ENCODE measurements at regions not wholly inside any gene's neighbourhood (a gene's known extent, or its start where the extent isn't known, plus 50 kb on each side); places are given as distances from the start of the nearest gene placed in this dataset.

GRCh38 chr1:63033211-63033610 lies 249.3 kb downstream of the ATG4C start:
- TF ChIP-seq, protein P1, sequence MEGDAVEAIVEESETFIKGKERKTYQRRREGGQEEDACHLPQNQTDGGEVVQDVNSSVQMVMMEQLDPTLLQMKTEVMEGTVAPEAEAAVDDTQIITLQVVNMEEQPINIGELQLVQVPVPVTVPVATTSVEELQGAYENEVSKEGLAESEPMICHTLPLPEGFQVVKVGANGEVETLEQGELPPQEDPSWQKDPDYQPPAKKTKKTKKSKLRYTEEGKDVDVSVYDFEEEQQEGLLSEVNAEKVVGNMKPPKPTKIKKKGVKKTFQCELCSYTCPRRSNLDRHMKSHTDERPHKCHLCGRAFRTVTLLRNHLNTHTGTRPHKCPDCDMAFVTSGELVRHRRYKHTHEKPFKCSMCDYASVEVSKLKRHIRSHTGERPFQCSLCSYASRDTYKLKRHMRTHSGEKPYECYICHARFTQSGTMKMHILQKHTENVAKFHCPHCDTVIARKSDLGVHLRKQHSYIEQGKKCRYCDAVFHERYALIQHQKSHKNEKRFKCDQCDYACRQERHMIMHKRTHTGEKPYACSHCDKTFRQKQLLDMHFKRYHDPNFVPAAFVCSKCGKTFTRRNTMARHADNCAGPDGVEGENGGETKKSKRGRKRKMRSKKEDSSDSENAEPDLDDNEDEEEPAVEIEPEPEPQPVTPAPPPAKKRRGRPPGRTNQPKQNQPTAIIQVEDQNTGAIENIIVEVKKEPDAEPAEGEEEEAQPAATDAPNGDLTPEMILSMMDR (IDR thresholded peaks at IDR 0.05) = no peak
- Histone ChIP-seq H3K27me3 (no peaks in the 10 kb centered on the region), H3K36me3 (no peaks in the 10 kb centered on the region), H3K27ac (no peak overlapping the region), H3K9me3 (no peaks in the 10 kb centered on the region), H3K9ac (ENCODE audit: low read depth in 2 of 2, low read length in 2 of 2) (no peak overlapping the region), H3K4me1 (no peaks in the 10 kb centered on the region), H3K4me3 (no peak overlapping the region)
- DNase-seq = no peak
- intact Hi-C loops (cut with DNase I) = no loop called here

DNA sequence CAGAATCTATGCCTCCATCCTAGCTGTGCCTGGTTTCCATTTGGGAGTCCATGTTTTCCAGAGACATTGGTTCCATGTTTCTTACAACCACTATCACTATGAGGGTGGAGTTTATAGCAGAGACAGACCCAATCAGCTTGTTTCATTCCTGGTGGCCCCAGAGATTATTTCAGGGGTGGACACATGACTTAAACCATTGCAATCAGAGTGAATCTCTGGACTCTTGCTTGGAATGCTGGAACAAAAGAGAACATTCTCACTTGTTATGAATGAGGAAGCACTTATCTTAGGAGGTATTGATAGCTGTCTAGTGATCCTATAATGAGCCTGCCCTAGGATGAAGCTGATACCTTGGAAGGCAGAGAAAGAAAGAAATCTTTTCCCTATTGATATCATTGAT lies 250.3 kb downstream of the ATG4C start:
- no peak overlapping the region for H3K9ac ChIP-seq (ENCODE audit: low read depth in 2 of 2, low read length in 2 of 2)
- DNase-seq = no peak
- H3K4me1 ChIP-seq = no peaks in the 10 kb centered on the region
- no peak overlapping the region for H3K27ac ChIP-seq
- H3K4me3 ChIP-seq = no peak overlapping the region
- TF ChIP-seq, protein P1 (IDR thresholded peaks at IDR 0.05) = no peak
- H3K36me3 ChIP-seq = no peaks in the 10 kb centered on the region
- H3K9me3 ChIP-seq = no peaks in the 10 kb centered on the region
- no peaks in the 10 kb centered on the region for H3K27me3 ChIP-seq
- intact Hi-C loops (cut with DNase I) = no loop called here

- no peaks in the 10 kb centered on the region for H3K27me3 ChIP-seq
- no peak overlapping the region for H3K9ac ChIP-seq (ENCODE audit: low read depth in 2 of 2, low read length in 2 of 2)
- intact Hi-C loops (cut with DNase I) = no loop called here
- TF ChIP-seq, protein P1 (IDR thresholded peaks at IDR 0.05) = no peak
- no peaks in the 10 kb centered on the region for H3K4me1 ChIP-seq
- no peak overlapping the region for H3K4me3 ChIP-seq
- no peak for DNase-seq
- H3K9me3 ChIP-seq = no peaks in the 10 kb centered on the region
- H3K27ac ChIP-seq = no peak overlapping the region
- no peaks in the 10 kb centered on the region for H3K36me3 ChIP-seq
These were observed 254.7 kb downstream of the ATG4C start for GRCh38 chr1:63038586-63038985.

DNA sequence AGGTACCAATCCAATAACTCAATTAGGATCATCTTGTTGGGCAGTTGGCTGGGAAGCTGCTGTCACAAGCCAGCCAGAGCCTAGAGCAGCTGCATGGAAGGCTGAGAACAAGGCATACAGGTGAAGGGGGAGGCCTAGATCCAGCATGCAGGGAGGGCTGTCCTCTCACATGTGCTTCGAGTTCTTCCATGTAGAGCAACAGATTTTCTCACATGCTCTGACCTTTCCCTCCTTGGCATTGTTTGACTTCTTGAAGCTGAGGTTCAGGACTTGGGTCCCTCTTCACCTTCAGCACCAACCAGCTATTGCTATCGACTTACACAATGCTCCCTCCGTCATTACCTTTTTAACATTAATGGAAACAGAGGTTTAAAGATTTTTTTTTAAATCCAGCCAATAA lies 257.7 kb downstream of the ATG4C start:
- TF ChIP-seq, protein P1 (IDR thresholded peaks at IDR 0.05) = no peak
- no peaks in the 10 kb centered on the region for H3K4me1 ChIP-seq
- H3K27ac ChIP-seq = no peak overlapping the region
- no peak overlapping the region for H3K4me3 ChIP-seq
- DNase-seq = no peak
- intact Hi-C loops (cut with DNase I) = no loop called here
- H3K9ac ChIP-seq (ENCODE audit: low read depth in 2 of 2, low read length in 2 of 2) = no peak overlapping the region
- no peaks in the 10 kb centered on the region for H3K9me3 ChIP-seq
- H3K36me3 ChIP-seq = no peaks in the 10 kb centered on the region
- H3K27me3 ChIP-seq = no peaks in the 10 kb centered on the region

- no peak overlapping the region for H3K9ac ChIP-seq (ENCODE audit: low read depth in 2 of 2, low read length in 2 of 2)
- intact Hi-C loops (cut with DNase I) = no loop called here
- no peaks in the 10 kb centered on the region for H3K9me3 ChIP-seq
- DNase-seq = no peak
- TF ChIP-seq, protein P1 (IDR thresholded peaks at IDR 0.05) = no peak
- no peak overlapping the region for H3K27ac ChIP-seq
- no peaks in the 10 kb centered on the region for H3K27me3 ChIP-seq
- no peaks in the 10 kb centered on the region for H3K36me3 ChIP-seq
- H3K4me1 ChIP-seq = no peaks in the 10 kb centered on the region
- no peak overlapping the region for H3K4me3 ChIP-seq
These were observed 258.3 kb downstream of the ATG4C start for GRCh38 chr1:63042278-63042677.

DNA sequence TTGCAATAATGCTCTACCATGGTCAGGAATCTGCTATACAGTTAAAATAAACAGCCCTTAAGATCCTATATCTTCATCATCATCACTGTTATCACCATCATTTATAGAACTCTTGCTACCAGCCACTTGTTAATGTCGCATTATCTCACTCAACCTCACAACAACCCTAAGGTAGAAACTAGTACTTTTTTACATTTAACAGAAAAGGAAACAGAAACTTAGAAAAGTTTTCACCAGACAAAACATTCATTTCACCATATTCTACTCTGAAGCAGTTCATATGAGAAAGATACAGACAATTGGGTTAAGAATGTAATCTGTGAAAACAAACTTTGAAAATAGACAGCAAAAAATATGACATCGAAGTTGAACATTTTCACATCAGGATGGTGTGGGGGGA lies 262.6 kb downstream of the ATG4C start:
- Histone ChIP-seq H3K27me3 (no peaks in the 10 kb centered on the region), H3K36me3 (no peaks in the 10 kb centered on the region), H3K9me3 (no peaks in the 10 kb centered on the region), H3K4me3 (no peak overlapping the region), H3K4me1 (no peaks in the 10 kb centered on the region), H3K9ac (ENCODE audit: low read depth in 2 of 2, low read length in 2 of 2) (no peak overlapping the region), H3K27ac (no peak overlapping the region)
- TF ChIP-seq, protein P1 (IDR thresholded peaks at IDR 0.05) = no peak
- intact Hi-C loops (cut with DNase I) = no loop called here
- DNase-seq = no peak

Data from colonic mucosa (tissue), 4 donors.